HL-60 (cell line): ENCODE measurements at regions not wholly inside any gene's neighbourhood (a gene's known extent, or its start where the extent isn't known, plus 50 kb on each side); places are given as distances from the start of the nearest gene placed in this dataset.

ENCODE experiments used
- CTCF ChIP-seq: IDR thresholded peaks from one replicate; pipeline ENCODE4 v1.5.1; 2011; ENCODE audit warnings: low read length, control low read depth, inconsistent platforms; ENCODE audit not compliant: insufficient read depth
- GABPA ChIP-seq: IDR thresholded peaks from 2 replicates; pipeline ENCODE4 v1.6.1; 2012; ENCODE audit warnings: low read depth
- POLR2AphosphoS5 ChIP-seq: IDR thresholded peaks from 2 replicates; pipeline ENCODE4 v1.6.1; 2012; ENCODE audit warnings: low read depth
- REST ChIP-seq: IDR thresholded peaks from 2 replicates; pipeline ENCODE4 v1.6.1; 2012; ENCODE audit warnings: low read depth; ENCODE audit not compliant: insufficient replicate concordance
- SPI1 ChIP-seq: IDR thresholded peaks from 2 replicates; pipeline ENCODE4 v1.6.1; 2012; ENCODE audit warnings: low read depth, mild to moderate bottlenecking, borderline replicate concordance

GRCh38 chr7:69149804-69150782, 448.2 kb upstream of the AUTS2 start:
- no peak for TF ChIP-seq CTCF
- TF ChIP-seq POLR2AphosphoS5: no peak
- no peak for TF ChIP-seq GABPA
- TF ChIP-seq REST: no peak
- TF ChIP-seq SPI1: no peak
